GM12892 (cell line): ENCODE measurements at regions not wholly inside any gene's neighbourhood (a gene's known extent, or its start where the extent isn't known, plus 50 kb on each side); places are given as distances from the start of the nearest gene placed in this dataset.

Experiments used
- DNase-seq: peaks from one replicate; pipeline ENCODE4 v3.0.0; 2011; ENCODE audit not compliant: insufficient read length
- FAIRE-seq: peaks from 2 replicates; lab custom pipeline; 2011; peaks lifted over from hg19 to GRCh38; lab: Jason Lieb, UNC
- POLR2A ChIP-seq: IDR thresholded peaks from 2 replicates; pipeline ENCODE4 v1.6.1; 2011; ENCODE audit warnings: low read depth, low read length, control low read depth
- POLR2AphosphoS5 ChIP-seq: IDR thresholded peaks from 2 replicates; pipeline ENCODE4 v1.6.1; 2011; ENCODE audit warnings: low read depth, low read length, control low read depth
- TAF1 ChIP-seq: IDR thresholded peaks from 2 replicates; pipeline ENCODE4 v1.6.1; 2011; ENCODE audit warnings: low read depth, mild to moderate bottlenecking, control low read depth, low read length, borderline replicate concordance

GRCh38 chr20:40472905-40473304 lies 216.1 kb downstream of the MAFB start:
- DNase-seq (no peak), FAIRE-seq (no peak)
- TF ChIP-seq POLR2AphosphoS5 (no peak), TAF1 (no peak), POLR2A (no peak)

- DNase-seq (no peak), FAIRE-seq (no peak)
- TF ChIP-seq POLR2AphosphoS5 = no peak
- no peak for TF ChIP-seq TAF1
- no peak for TF ChIP-seq POLR2A
Observed at GRCh38 chr20:40471261-40471629, 217.8 kb downstream of the MAFB start.

DNA sequence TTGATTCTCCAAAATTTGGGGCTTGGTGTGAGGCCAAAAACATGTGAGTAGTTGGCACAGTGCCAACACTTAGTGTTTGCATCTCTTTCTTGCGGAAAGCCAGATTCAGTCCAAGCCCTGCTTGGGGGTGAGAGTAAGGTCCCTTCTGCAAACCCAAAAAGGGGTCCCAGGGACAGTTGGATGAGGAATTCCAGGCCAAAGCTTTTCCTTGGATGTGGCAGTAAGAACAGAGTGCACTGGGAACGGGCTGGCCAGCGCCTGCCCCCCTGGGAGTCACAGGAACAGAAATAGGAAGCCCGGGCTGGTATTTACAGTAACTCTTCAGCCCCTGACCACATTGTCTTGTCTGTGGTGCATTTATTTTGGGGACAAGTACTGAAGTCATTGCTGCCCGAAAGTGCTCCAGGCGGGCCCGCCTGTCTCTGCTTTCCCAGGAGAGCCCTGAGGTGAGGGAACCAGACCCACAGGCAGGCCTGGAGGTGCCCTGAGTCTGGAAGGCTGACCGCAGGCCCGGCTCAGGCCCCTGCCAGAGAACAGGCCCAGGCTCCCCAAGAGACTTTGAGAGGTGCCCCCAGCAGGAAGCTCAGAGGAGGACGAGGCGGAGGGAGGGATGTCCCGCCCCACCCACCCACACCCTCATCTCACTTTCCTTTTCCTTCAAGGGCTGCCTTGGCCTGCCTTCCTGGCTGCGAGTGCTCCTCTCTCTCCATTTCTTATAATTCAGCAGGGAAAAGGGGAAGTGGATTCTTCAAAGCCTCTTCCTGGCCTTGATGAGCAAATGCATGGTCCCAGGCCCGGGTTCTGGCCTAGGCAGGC lies 218.4 kb downstream of the MAFB start:
- no peak for FAIRE-seq
- no peak for TF ChIP-seq TAF1
- no peak for TF ChIP-seq POLR2A
- no peak for TF ChIP-seq POLR2AphosphoS5
- DNase-seq = no peak

- TF ChIP-seq TAF1 (no peak), POLR2AphosphoS5 (no peak), POLR2A (no peak)
- DNase-seq = no peak
- FAIRE-seq = no peak
Observed at GRCh38 chr20:40468759-40469158, 220.3 kb downstream of the MAFB start.

DNA sequence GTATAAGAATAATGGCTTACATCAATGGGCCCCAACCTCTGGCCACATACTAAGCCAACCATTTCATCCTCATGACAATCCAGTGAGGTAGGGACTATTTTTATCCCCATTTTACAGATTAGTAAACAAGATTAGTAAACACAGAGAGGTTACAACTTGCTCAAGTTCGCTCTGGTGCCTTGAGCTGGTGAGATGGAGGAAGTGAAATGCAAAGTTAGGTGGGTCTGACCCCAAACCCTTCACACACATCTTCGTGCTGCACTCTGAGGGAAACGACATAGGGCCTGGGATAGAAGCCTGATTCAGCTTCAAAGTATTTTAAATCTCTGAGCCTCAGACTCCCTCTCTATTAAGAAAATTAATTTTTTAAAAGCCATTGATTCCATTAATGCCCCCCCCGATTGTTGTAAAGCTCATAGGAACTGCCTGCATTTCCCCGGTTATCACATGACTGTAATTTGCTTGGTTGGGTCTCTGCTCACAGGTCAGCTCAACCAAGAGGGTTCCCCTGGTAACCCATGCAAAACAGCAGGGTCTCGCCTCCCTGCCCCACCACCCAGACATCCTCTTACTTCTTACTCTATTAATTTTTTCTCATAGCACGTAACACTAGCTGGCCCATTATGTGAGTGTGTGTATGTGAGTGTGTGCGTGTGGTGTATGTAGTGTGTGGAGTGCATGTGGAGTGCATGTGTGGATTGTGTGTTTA lies 221.2 kb downstream of the MAFB start:
- FAIRE-seq (no peak), DNase-seq (no peak)
- no peak for TF ChIP-seq POLR2AphosphoS5
- TF ChIP-seq TAF1 = no peak
- no peak for TF ChIP-seq POLR2A

GRCh38 chr20:40467067-40467466 lies 222.0 kb downstream of the MAFB start:
- no peak for DNase-seq
- no peak for FAIRE-seq
- no peak for TF ChIP-seq POLR2AphosphoS5

- TF ChIP-seq TAF1 (no peak), POLR2AphosphoS5 (no peak), POLR2A (no peak)
- DNase-seq = no peak
- no peak for FAIRE-seq
Observed at GRCh38 chr20:40464731-40465208, 224.3 kb downstream of the MAFB start.

- DNase-seq = no peak
- TF ChIP-seq POLR2AphosphoS5 (no peak), POLR2A (no peak), TAF1 (no peak)
- FAIRE-seq = no peak
Observed at GRCh38 chr20:40463171-40463570, 225.9 kb downstream of the MAFB start.

DNA sequence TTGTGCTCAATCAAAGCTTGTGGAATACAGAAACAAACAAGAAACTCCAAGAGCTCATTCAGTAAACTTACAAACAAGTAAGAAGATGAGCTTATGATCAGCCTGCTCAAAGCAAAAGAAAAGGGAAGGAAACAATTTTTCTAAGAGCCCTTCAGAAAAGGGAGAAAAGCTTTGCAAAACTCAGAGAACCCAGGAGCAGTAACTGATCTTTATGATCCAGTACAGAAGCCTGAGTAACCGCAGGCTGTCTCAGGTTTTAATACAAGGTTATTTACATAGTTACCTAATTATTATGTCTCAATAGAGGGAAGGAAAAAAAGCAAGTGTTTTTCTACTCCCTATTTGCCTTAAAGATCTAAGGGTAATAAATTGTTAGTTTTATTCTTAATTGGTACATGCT lies 226.5 kb downstream of the MAFB start:
- DNase-seq (no peak), FAIRE-seq (no peak)
- no peak for TF ChIP-seq POLR2AphosphoS5
- no peak for TF ChIP-seq POLR2A

DNA sequence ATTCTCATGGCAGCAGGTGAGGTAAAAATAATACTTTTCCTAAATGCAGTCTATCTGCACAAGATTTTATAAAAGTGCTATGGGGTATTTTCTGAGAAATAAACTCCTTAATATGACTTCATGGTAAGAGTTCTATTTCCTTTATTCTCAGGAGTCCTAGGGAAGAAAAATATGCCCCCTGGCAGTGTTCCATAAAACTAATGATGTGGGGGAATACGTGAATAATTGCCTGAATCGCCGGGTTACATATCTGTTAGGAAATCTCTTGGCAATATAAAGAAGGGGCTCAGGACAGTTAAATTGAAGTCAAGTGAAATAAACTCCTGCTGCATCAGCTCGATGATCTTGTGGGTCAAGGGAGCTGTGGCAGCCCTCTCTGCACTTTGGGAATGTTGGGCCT lies 229.7 kb downstream of the MAFB start:
- no peak for DNase-seq
- FAIRE-seq = no peak
- TF ChIP-seq TAF1 (no peak), POLR2AphosphoS5 (no peak), POLR2A (no peak)

DNA sequence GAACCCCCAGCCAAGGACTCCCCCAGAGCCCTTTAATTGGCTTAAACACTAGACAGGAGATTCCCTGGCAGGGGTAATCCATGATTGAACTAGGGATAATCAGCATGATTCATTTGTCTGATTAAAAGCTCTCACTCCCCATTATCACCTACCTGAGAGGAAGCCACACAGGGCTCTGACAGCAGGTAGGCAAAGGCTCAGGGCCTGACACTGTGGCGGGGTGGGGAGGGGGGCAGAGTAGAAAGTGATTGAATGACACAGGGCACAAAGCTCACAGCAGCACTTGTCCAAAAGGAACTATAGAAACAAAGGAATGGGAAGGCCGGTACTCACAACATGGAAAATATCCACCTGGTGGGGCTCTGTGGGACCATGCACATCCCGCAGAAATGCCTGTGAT lies 231.6 kb downstream of the MAFB start:
- FAIRE-seq (no peak), DNase-seq (no peak)
- TF ChIP-seq POLR2AphosphoS5 (no peak), TAF1 (no peak), POLR2A (no peak)

DNA sequence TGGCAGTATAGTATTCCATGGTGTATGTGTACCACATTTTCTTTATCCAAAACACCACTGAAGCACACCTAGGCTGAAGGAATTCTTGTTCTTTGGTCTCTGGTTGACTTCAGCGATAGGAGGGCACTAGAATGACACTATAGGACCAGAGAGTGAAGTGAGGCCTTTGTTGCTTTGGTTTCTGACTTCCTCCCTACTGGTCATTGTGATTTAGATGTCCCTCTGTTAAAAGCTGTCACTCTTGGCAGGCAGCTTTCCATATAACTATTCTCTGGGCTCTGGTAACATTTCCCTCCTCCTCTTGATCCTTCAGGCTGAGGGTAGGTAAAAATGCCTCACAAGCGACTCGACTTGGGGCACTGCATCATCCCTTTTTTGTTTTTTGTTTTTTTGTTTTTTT lies 236.3 kb downstream of the MAFB start:
- no peak for FAIRE-seq
- DNase-seq = no peak
- TF ChIP-seq TAF1 (no peak), POLR2AphosphoS5 (no peak), POLR2A (no peak)
